Ureter (tissue), 1 donor: ENCODE measurements at regions not wholly inside any gene's neighbourhood (a gene's known extent, or its start where the extent isn't known, plus 50 kb on each side); places are given as distances from the start of the nearest gene placed in this dataset.

Experiments
- DNase-seq: peaks from one replicate; pipeline ENCODE4 v3.0.0-alpha.2; 2020; ENCODE audit warnings: low spot score
- donor health status: DM: yes; HTN: yes; CAD: no.

DNA sequence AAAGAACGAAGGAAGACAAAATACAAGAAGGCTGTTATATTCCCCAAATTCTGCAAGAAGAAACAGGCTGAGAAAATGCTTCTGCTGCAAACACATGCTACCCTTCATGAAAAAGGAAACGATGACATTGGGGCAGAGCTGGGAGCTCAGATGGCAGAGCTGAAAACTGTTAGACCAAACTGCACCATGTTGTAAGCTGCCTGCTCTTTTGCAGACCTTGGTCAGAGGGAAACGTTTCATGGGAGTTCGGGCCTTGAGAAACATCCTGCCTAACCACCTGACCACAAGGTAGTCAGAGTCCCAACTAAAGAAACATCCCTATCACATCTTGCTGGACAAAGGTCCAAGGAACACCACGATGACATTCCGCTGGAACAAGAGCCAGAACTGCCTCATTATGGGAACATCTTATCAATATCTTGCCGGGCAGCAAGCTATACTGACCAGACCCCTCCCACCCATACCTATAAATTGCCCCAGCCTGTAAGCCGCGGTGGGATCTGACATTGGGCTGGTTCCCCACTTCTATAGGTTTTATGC lies 110.7 kb upstream of the CTSC start:
- DNase-seq = no peak

- no peak for DNase-seq
Observed at GRCh38 chr11:88447281-88447680, 109.7 kb upstream of the CTSC start.

DNA sequence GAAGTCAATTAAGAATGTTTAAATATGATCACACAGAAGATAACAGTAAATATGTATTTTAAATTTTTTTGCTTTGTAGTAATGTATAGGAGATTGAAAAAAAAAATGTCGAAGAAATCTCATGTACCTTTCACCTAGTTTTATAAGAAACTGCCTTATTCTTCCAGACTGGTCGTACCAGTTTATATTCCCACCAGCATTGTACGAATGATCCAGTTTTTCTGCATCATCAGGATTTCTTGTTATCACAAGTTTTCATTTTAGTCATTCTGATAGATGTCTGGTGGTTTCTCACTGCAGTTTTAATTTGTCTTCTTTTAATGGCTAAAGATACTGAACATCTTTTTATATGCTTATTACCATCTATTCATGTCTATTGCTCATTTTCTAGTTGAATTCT lies 101.8 kb upstream of the CTSC start:
- DNase-seq = no peak

DNA sequence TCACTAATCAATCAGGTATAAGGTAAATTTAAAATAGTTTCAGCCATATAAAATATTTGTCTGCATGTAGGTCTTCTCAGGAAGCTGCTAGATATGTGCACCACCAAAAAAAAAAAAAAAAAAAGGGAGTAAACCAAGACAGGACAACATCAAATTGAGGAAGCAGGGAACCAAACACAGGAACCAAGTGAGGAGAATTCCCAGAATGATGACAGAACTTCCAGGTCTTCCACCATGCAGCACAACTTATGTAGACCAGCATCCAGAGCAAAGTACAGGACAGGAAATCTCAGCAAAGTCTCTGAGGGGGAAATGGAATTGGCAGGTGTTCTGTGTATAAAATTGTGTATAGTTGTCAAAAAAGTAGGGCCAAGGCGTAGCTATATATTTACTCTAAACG lies 101.2 kb upstream of the CTSC start:
- DNase-seq = no peak

DNA sequence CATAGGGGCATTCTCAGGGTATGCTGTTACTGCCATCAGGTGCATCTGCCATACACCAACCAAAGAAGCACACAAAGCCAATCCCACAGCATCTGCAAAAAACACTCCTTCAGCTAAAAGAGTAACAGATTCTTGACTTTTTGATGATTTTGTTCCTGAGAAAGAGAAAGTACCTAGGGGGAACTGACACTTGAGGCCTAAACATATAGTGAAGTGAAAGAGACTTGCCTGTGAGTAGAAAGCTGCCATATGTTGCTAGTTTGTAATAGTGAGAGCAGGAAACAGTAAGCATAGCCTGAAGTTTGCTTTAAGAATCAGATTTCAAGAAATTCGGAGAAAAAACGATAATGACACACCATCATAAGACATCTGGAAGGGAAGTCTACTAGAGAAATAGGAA lies 97.9 kb upstream of the CTSC start:
- DNase-seq = no peak

DNA sequence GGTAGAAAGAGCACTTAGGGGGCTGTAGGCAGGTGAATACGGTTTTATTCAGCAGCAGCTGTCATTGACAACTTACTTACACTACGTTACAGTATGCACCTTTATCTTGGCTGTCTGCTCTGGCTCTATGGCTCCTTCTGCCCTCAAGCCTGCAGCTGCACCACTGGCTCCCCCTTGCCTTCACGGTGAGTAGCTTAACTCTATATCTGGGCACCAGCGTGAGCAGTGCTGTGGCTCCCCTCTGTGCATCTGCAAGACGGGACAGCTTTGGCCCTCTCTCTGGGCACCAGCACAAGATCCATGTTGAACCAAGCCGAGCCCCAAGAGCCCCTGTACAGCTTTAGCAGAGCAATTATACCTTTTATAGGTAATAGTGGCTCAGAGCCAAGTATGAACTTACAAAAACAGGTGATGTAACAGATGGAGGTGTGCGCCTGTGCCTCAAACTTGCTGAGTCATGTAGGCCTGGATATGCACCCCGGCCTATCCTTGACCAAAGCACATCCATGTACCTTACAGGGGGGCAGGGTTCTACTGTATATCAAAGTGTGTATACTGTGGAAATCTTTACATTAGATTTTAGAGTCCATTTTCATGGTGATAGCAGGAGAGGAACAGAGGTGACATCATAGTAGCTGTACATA lies 96.9 kb upstream of the CTSC start:
- peak; percentile 55 for DNase-seq

DNA sequence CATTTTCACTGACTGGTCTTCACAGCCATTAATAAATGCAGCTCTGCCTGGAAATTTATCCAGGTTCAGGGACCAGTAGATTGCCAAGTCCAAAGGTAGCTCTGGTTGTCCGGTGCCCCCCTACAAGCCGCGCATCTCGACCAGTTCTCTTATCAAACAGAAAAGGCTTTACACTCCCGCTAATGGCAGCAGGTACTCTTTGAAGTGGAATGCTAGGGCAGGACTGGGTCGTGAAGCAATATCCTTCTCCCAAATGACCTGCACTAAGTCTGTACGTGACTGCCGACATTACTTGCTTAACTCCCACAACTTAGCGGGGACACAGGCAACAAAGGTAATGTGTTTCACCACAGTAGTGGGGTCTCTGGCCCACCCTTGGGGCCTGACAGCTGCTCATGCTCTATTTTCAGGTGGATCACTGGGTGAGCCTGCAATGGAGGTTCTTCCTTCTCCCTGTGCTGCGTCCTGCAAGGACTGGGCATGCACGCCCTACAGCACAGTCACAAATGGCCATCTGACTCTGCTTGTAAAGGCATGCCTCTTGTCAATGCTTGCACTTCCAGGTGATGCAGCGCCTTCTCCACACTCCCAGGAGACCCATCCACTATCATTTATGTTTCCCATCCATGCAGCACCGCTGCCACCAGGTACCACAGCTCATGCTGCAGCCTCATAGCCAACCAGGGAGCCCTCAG lies 96.1 kb upstream of the CTSC start:
- DNase-seq = no peak

DNA sequence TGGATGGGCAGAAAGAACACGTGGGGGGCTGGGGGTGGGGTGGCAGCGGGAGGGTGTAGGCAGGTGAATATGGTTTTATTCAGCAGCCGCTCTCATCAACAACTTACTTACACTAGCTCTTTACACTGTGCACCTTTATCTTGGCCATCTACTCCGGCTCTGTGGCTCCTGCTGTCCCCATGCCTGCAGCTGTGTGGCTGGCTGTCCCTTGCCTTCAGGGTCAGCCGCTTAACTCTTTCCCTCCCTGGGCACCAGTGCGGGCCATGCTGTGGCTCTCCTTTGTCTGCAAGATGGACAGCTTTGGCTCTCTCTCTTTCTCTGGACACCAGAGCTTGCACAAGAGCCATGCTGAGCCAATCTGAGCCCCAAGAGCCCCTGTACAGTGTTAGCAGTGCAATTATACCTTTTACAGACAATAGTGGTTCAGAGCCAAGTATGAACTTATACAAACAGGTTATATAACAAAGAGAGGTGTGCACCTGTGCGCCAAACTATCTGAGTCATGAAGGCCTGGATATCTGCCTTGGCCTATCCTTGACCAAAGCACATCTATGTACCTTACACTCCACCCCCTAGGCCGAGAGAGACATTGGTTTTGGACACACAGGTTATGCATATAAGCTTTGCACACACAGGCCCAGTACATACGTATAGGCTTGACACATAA lies 94.3 kb upstream of the CTSC start:
- no peak for DNase-seq

GRCh38 chr11:88428959-88429358 lies 91.4 kb upstream of the CTSC start:
- DNase-seq = no peak

- DNase-seq = no peak
Observed at GRCh38 chr11:88427719-88428118, 90.2 kb upstream of the CTSC start.

DNA sequence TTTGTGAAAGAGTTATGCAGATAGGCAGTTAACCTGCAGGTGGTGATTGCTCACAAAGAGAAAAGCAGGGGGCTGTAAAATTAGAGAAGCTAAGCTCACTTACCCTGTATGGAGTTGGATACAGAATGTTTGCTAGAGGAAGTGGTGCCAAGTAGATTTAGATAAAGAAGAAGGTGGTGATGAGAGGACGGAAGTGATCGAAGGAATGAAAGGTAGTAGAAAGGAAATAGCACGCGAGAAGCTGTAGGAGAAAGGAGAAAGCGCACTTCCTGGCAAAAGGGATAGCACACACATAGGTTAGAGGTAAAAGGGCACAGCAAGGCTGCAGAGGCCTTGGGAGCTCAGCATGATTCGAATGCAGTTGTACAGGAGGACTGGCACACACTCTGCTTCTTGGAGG lies 87.3 kb upstream of the CTSC start:
- no peak for DNase-seq

DNA sequence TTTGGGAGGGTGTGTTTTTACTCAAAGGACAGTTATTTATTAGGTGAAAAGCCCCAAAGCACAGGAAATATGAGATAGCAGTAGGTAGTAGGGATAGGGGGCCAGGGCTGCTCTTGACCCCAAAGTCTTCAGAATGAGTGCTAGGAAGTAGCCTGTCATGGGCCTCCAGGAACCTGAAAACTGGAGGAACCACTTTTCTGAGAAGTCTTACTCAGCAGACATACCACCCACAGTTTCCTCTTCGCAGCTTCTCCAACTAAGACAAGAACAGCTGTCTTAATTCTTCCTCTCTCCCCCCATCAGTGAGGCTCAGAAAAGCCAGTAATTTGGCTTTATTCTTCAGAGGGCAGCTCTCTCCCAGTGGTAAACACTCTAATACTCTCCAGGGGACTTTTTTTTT lies 84.0 kb upstream of the CTSC start:
- DNase-seq = no peak

DNA sequence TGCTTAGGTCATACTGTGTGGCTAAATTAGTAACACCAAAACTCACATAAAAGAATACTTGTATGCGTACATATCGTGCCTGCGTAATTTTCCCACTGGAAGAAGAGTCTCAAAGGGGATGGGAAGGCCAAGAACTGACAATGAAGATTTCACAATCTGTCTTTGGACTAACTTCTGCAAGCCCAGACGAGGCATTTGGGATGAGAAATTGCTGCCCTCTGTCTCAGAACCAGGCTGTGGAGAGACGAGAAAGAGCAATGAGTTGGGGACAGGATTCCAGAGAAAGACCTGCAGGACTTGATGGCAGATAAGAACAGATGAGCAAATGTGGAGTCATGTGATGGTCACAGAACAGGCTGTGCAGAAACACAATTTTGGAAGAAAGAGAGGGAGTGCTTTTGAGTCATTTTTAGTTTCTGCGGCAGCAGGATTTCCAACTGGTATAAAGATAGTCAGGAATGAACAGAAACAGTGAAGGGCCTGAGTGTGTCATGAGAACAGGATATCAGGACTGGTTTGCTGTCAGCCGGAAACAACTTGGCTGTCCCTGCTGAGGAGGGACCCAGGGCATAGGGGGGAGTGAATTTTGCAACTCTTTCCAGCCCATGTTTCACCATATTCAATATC lies 82.7 kb upstream of the CTSC start:
- no peak for DNase-seq

GRCh38 chr11:88418508-88418907 lies 81.0 kb upstream of the CTSC start:
- no peak for DNase-seq

GRCh38 chr11:88415495-88415894 lies 78.0 kb upstream of the CTSC start:
- no peak for DNase-seq

- no peak for DNase-seq
Observed at GRCh38 chr11:88414981-88415413, 77.5 kb upstream of the CTSC start.

- DNase-seq = no peak
Observed at GRCh38 chr11:88414385-88414861, 76.9 kb upstream of the CTSC start.

GRCh38 chr11:88411265-88411664 lies 73.7 kb upstream of the CTSC start:
- DNase-seq = no peak

GRCh38 chr11:88410656-88411055 lies 73.1 kb upstream of the CTSC start:
- no peak for DNase-seq

DNA sequence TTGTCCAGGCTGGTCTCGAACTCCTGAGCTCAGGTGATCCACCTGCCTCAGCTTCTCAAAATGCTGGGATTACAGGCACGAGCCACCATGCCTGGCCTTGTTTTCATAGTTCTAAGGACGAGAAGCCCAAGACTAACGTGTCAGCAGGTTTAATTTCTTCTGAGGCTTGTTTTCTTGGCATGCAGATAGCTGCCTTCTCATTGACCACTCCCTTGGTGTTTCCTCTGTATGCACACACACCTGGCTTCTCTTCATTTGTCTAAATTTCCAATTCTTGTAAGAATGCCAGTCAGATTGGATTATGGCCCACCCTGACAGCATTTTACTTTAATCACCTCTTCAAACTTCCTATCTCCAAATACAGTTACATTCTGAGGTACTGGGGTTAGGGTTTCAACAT lies 72.5 kb upstream of the CTSC start:
- DNase-seq = no peak

GRCh38 chr11:88406876-88407275 lies 69.3 kb upstream of the CTSC start:
- DNase-seq = no peak

- no peak for DNase-seq
Observed at GRCh38 chr11:88405853-88406252, 68.3 kb upstream of the CTSC start.
